Skin epidermis (tissue), 12 donors: ENCODE measurements at regions not wholly inside any gene's neighbourhood (a gene's known extent, or its start where the extent isn't known, plus 50 kb on each side); places are given as distances from the start of the nearest gene placed in this dataset.

Source experiments
- H3K27ac ChIP-seq, 21 experiments: fragments of 200-600 bp; sonication (generic) in 11 of 21; one replicate each; pipeline ENCODE4 v1.5.0; 2020; ENCODE audit warnings: mild to moderate bottlenecking in 3 of 21, inconsistent platforms in 2 of 21, moderate library complexity in 2 of 21
- H3K4me3 ChIP-seq, 7 experiments: fragments of 200-600 bp; sonication (generic) in 2 of 7; one replicate each; pipeline ENCODE4 v1.5.0; 2020; ENCODE audit warnings: inconsistent platforms in 2 of 7, mild to moderate bottlenecking in 2 of 7, moderate library complexity in 1 of 7

GRCh38 chr1:101100674-101101073 is 75.1 kb upstream of the DPH5 start:
- Histone ChIP-seq H3K27ac (no peak overlapping the region), H3K4me3 (no peak overlapping the region)

GRCh38 chr1:101098907-101099306 is 73.3 kb upstream of the DPH5 start:
- Histone ChIP-seq H3K27ac (no peak overlapping the region), H3K4me3 (no peak overlapping the region)

GRCh38 chr1:101098327-101098726 is 72.7 kb upstream of the DPH5 start:
- H3K27ac ChIP-seq, result no peak overlapping the region
- no peak overlapping the region for H3K4me3 ChIP-seq

GRCh38 chr1:101089613-101090338 is 64.2 kb upstream of the DPH5 start:
- Histone ChIP-seq H3K27ac (no peak overlapping the region), H3K4me3 (no peak overlapping the region)

GRCh38 chr1:101088431-101088830 is 62.8 kb upstream of the DPH5 start:
- H3K4me3 ChIP-seq, result no peak overlapping the region

GRCh38 chr1:101086783-101087182 is 61.2 kb upstream of the DPH5 start:
- Histone ChIP-seq H3K4me3 (no peak overlapping the region), H3K27ac (no peak overlapping the region)

More at GRCh38 chr1:101088431-101088830, 62.8 kb upstream of the DPH5 start:
- no peak overlapping the region for H3K27ac ChIP-seq

GRCh38 chr1:101081496-101082488 is 56.2 kb upstream of the DPH5 start:
- Histone ChIP-seq H3K27ac (peak overlapping the region in 1 of 21 experiments; percentile 55), H3K4me3 (no peak overlapping the region)

GRCh38 chr1:101080859-101081258 is 55.3 kb upstream of the DPH5 start:
- Histone ChIP-seq H3K4me3 (no peak overlapping the region), H3K27ac (no peak overlapping the region)

- Histone ChIP-seq H3K4me3 (no peak overlapping the region), H3K27ac (no peak overlapping the region)
Observed at GRCh38 chr1:101079341-101079740, 53.8 kb upstream of the DPH5 start.

- Histone ChIP-seq H3K4me3 (no peak overlapping the region), H3K27ac (no peak overlapping the region)
Observed at GRCh38 chr1:101077849-101078248, 52.3 kb upstream of the DPH5 start.

- no peak overlapping the region for H3K27ac ChIP-seq
Observed at GRCh38 chr1:101075926-101076325, 50.3 kb upstream of the DPH5 start.

More at GRCh38 chr1:101075926-101076325, 50.3 kb upstream of the DPH5 start:
- H3K4me3 ChIP-seq, result no peak overlapping the region
